ENCODE measurements at regions not wholly inside any gene's neighbourhood (a gene's known extent, or its start where the extent isn't known, plus 50 kb on each side); places are given as distances from the start of the nearest gene placed in this dataset.

DNA sequence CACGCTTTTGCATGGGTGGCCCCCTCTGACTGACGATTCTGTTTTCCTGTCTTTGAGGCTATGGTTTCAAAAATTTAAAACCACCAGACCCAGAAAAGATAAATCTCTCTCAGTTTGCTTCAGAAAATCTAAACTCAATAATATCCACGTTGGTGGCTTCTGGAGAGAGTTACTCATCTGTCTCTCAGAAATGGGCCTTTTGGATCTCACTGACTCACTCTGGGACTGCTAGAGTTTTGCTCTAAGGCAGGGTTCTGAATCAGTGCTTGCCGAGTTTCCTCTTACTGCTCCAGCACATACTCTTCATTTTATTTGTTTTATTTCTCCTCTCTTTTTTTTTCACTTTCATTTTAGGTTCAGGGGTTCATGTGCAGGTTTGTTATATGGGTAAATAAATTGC, 305.7 kb downstream of the BLID start:
- POLR2A ChIA-PET = no interaction called here

DNA sequence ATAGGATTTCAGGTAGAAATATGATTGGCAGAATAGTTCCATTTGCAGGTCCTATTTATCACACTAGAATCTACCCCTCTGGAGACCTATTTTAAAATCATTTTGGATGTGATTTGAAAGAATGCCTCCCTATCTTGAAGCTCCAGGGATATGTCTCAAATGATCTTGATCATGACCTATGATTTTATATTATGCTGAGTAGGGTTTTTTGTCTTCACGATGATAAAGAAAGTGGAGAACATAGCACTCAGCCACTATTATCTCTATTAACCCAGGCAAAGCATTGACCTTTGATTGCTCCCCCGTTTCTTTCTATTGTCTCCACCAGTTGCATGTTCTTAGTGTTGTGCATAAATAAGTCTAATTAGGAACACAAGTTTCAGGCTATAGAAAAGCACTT, 307.9 kb downstream of the BLID start:
- Mint-ChIP-seq H3K4me1 (peaks cover 49% of the 10 kb centered on the region), H3K27me3 (ENCODE audit: low read depth) (no peaks in the 10 kb centered on the region), H3K27ac (no peak overlapping the region), H3K9me3 (peaks cover 20% of the 10 kb centered on the region), H3K36me3 (peaks cover 19% of the 10 kb centered on the region), H3K4me3 (no peak overlapping the region)
- POLR2A ChIA-PET = no interaction called here
- CTCF ChIA-PET = no interaction called here
- ATAC-seq (peak; percentile 55; the same call in 1 of the 2 replicates), DNase-seq (ENCODE audit: low spot score) (no peak)
- TF ChIP-seq HMGA2 (CRISPR knock-in tag; IDR thresholded peaks at IDR 0.05) = no peak
- TF ChIP-seq ZBTB21 (CRISPR knock-in tag; IDR thresholded peaks at IDR 0.05; ENCODE audit: borderline replicate concordance) = no peak
- TF ChIP-seq ESRRA (CRISPR knock-in tag; IDR thresholded peaks at IDR 0.05; ENCODE audit: borderline replicate concordance) = no peak
- no peak for TF ChIP-seq ZSCAN18 (CRISPR knock-in tag; IDR thresholded peaks at IDR 0.05)
- no peak for TF ChIP-seq FOXK1 (CRISPR knock-in tag; IDR thresholded peaks at IDR 0.05)
- TF ChIP-seq, protein P1, sequence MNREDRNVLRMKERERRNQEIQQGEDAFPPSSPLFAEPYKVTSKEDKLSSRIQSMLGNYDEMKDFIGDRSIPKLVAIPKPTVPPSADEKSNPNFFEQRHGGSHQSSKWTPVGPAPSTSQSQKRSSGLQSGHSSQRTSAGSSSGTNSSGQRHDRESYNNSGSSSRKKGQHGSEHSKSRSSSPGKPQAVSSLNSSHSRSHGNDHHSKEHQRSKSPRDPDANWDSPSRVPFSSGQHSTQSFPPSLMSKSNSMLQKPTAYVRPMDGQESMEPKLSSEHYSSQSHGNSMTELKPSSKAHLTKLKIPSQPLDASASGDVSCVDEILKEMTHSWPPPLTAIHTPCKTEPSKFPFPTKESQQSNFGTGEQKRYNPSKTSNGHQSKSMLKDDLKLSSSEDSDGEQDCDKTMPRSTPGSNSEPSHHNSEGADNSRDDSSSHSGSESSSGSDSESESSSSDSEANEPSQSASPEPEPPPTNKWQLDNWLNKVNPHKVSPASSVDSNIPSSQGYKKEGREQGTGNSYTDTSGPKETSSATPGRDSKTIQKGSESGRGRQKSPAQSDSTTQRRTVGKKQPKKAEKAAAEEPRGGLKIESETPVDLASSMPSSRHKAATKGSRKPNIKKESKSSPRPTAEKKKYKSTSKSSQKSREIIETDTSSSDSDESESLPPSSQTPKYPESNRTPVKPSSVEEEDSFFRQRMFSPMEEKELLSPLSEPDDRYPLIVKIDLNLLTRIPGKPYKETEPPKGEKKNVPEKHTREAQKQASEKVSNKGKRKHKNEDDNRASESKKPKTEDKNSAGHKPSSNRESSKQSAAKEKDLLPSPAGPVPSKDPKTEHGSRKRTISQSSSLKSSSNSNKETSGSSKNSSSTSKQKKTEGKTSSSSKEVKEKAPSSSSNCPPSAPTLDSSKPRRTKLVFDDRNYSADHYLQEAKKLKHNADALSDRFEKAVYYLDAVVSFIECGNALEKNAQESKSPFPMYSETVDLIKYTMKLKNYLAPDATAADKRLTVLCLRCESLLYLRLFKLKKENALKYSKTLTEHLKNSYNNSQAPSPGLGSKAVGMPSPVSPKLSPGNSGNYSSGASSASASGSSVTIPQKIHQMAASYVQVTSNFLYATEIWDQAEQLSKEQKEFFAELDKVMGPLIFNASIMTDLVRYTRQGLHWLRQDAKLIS (CRISPR knock-in tag; IDR thresholded peaks at IDR 0.05; ENCODE audit: borderline replicate concordance) = no peak
- TF ChIP-seq, protein P2, sequence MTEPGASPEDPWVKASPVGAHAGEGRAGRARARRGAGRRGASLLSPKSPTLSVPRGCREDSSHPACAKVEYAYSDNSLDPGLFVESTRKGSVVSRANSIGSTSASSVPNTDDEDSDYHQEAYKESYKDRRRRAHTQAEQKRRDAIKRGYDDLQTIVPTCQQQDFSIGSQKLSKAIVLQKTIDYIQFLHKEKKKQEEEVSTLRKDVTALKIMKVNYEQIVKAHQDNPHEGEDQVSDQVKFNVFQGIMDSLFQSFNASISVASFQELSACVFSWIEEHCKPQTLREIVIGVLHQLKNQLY (CRISPR knock-in tag; IDR thresholded peaks at IDR 0.05) = no peak
- TF ChIP-seq ZNF121 (CRISPR knock-in tag; IDR thresholded peaks at IDR 0.05) = no peak

More for the DNA sequence above, 305.7 kb downstream of the BLID start:
- Mint-ChIP-seq H3K4me1 (peaks cover 37% of the 10 kb centered on the region), H3K27me3 (ENCODE audit: low read depth) (no peaks in the 10 kb centered on the region), H3K4me3 (no peak overlapping the region), H3K36me3 (peaks cover 20% of the 10 kb centered on the region), H3K27ac (no peak overlapping the region), H3K9me3 (peaks cover 21% of the 10 kb centered on the region)
- ATAC-seq = no peak
- CTCF ChIA-PET = no interaction called here
- TF ChIP-seq ZBTB21 (CRISPR knock-in tag; IDR thresholded peaks at IDR 0.05; ENCODE audit: borderline replicate concordance) (no peak), SP1 (CRISPR knock-in tag; conservative IDR thresholded peaks at IDR 0.05) (no peak), SMAD4 (CRISPR knock-in tag; IDR thresholded peaks at IDR 0.05) (no peak), PRDM15 (CRISPR knock-in tag; IDR thresholded peaks at IDR 0.05) (no peak), MYBL2 (CRISPR knock-in tag; IDR thresholded peaks at IDR 0.05) (no peak), HMGA2 (CRISPR knock-in tag; IDR thresholded peaks at IDR 0.05) (no peak), CBFB (CRISPR knock-in tag; IDR thresholded peaks at IDR 0.05; ENCODE audit: low read depth) (no peak), GRHL2 (CRISPR knock-in tag; IDR thresholded peaks at IDR 0.05; ENCODE audit: insufficient replicate concordance, severe bottlenecking) (no peak), E2F4 (CRISPR knock-in tag; IDR thresholded peaks at IDR 0.05; ENCODE audit: borderline replicate concordance, low read depth) (no peak)
- TF ChIP-seq, protein P3, sequence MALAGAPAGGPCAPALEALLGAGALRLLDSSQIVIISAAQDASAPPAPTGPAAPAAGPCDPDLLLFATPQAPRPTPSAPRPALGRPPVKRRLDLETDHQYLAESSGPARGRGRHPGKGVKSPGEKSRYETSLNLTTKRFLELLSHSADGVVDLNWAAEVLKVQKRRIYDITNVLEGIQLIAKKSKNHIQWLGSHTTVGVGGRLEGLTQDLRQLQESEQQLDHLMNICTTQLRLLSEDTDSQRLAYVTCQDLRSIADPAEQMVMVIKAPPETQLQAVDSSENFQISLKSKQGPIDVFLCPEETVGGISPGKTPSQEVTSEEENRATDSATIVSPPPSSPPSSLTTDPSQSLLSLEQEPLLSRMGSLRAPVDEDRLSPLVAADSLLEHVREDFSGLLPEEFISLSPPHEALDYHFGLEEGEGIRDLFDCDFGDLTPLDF (CRISPR knock-in tag; IDR thresholded peaks at IDR 0.05) = no peak
- no peak for DNase-seq (ENCODE audit: low spot score)
